ENCODE measurements at regions not wholly inside any gene's neighbourhood (a gene's known extent, or its start where the extent isn't known, plus 50 kb on each side); places are given as distances from the start of the nearest gene placed in this dataset.

DNA sequence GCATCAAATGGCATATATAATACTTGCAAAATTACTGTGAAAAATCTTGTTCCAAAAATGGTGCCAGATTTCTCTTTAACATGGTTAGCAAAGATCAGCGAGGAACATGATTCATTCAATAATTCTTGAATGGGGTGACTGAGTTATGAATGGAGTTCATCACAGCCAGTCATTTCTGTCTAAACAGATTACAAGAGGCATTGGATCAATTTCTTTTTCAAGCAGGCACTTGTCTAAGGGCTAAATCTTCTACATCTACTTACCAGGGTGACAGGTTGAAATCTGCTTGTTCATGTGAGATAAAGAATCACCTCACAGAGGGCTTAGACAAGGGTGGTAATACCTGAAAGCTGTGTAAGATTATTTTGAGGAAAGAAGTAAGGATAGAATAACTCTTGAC, 247.7 kb downstream of the ATP23 start:
- TF ChIP-seq, protein P1, sequence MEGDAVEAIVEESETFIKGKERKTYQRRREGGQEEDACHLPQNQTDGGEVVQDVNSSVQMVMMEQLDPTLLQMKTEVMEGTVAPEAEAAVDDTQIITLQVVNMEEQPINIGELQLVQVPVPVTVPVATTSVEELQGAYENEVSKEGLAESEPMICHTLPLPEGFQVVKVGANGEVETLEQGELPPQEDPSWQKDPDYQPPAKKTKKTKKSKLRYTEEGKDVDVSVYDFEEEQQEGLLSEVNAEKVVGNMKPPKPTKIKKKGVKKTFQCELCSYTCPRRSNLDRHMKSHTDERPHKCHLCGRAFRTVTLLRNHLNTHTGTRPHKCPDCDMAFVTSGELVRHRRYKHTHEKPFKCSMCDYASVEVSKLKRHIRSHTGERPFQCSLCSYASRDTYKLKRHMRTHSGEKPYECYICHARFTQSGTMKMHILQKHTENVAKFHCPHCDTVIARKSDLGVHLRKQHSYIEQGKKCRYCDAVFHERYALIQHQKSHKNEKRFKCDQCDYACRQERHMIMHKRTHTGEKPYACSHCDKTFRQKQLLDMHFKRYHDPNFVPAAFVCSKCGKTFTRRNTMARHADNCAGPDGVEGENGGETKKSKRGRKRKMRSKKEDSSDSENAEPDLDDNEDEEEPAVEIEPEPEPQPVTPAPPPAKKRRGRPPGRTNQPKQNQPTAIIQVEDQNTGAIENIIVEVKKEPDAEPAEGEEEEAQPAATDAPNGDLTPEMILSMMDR (IDR thresholded peaks at IDR 0.05): no peak
- no peak for TF ChIP-seq POLR2A (IDR thresholded peaks at IDR 0.05)
